ENCODE measurements at regions not wholly inside any gene's neighbourhood (a gene's known extent, or its start where the extent isn't known, plus 50 kb on each side); places are given as distances from the start of the nearest gene placed in this dataset.
"Not testable (repeated sequence)": the region's sequence is repeated elsewhere in the genome, so short reads cannot be mapped to it uniquely, and the experiment has no call there.

- DNase-seq: no peak
These were observed 103.3 kb upstream of the CPEB2 start for GRCh38 chr4:14898989-14899388.

GRCh38 chr4:14902342-14902741 is 99.9 kb upstream of the CPEB2 start:
- no peak for DNase-seq

GRCh38 chr4:14903321-14903720 is 99.0 kb upstream of the CPEB2 start:
- DNase-seq: no peak

GRCh38 chr4:14906805-14907204 is 95.5 kb upstream of the CPEB2 start:
- DNase-seq: no peak

- peak; percentile 11 for DNase-seq
These were observed 93.6 kb upstream of the CPEB2 start for GRCh38 chr4:14908635-14909034.

GRCh38 chr4:14910411-14910810 is 91.9 kb upstream of the CPEB2 start:
- no peak for DNase-seq

- no peak for DNase-seq
These were observed 89.9 kb upstream of the CPEB2 start for GRCh38 chr4:14912426-14912825.

GRCh38 chr4:14915018-14915417 is 87.3 kb upstream of the CPEB2 start:
- no peak for DNase-seq

GRCh38 chr4:14916554-14917297 is 85.6 kb upstream of the CPEB2 start:
- DNase-seq: no peak

- DNase-seq: no peak
These were observed 85.0 kb upstream of the CPEB2 start for GRCh38 chr4:14917298-14917633.

GRCh38 chr4:14918336-14918735 is 83.9 kb upstream of the CPEB2 start:
- DNase-seq: no peak

GRCh38 chr4:14919785-14920184 is 82.5 kb upstream of the CPEB2 start:
- no peak for DNase-seq

- no peak for DNase-seq
These were observed 82.0 kb upstream of the CPEB2 start for GRCh38 chr4:14920237-14920636.

GRCh38 chr4:14920759-14921320 is 81.4 kb upstream of the CPEB2 start:
- no peak for DNase-seq

- DNase-seq: not testable (repeated sequence)
These were observed 80.5 kb upstream of the CPEB2 start for GRCh38 chr4:14921781-14922180.

GRCh38 chr4:14924076-14924811 is 78.0 kb upstream of the CPEB2 start:
- DNase-seq: no peak

- DNase-seq: no peak
These were observed 77.4 kb upstream of the CPEB2 start for GRCh38 chr4:14924812-14925344.

GRCh38 chr4:14925471-14925870 is 76.8 kb upstream of the CPEB2 start:
- no peak for DNase-seq

GRCh38 chr4:14926368-14926767 is 75.9 kb upstream of the CPEB2 start:
- DNase-seq: no peak

- DNase-seq: no peak
These were observed 74.2 kb upstream of the CPEB2 start for GRCh38 chr4:14928035-14928434.

- no peak for DNase-seq
These were observed 72.6 kb upstream of the CPEB2 start for GRCh38 chr4:14929669-14930068.

- DNase-seq: no peak
These were observed 67.4 kb upstream of the CPEB2 start for GRCh38 chr4:14934704-14935390.

GRCh38 chr4:14943749-14944148 is 58.5 kb upstream of the CPEB2 start:
- no peak for DNase-seq

Measured in NCI-H187 treated with DMSO at 0.1 percent for 48 hours (cell line).